WI38 (cell line): ENCODE measurements at regions not wholly inside any gene's neighbourhood (a gene's known extent, or its start where the extent isn't known, plus 50 kb on each side); places are given as distances from the start of the nearest gene placed in this dataset.
"Not testable (repeated sequence)": the region's sequence is repeated elsewhere in the genome, so short reads cannot be mapped to it uniquely, and the experiment has no call there.

Experiments used
- H3K4me3 ChIP-seq: 2 replicates; pipeline ENCODE4 v1.5.1; 2011; ENCODE audit warnings: low read depth, mild to moderate bottlenecking, control low read depth, low read length
- TF ChIP-seq, protein P1 (sequence below): IDR thresholded peaks from 2 replicates; pipeline ENCODE4 v1.5.1; 2012; ENCODE audit warnings: low read depth, mild to moderate bottlenecking, control low read depth, low read length

- no peak overlapping the region for H3K4me3 ChIP-seq
- TF ChIP-seq, protein P1, sequence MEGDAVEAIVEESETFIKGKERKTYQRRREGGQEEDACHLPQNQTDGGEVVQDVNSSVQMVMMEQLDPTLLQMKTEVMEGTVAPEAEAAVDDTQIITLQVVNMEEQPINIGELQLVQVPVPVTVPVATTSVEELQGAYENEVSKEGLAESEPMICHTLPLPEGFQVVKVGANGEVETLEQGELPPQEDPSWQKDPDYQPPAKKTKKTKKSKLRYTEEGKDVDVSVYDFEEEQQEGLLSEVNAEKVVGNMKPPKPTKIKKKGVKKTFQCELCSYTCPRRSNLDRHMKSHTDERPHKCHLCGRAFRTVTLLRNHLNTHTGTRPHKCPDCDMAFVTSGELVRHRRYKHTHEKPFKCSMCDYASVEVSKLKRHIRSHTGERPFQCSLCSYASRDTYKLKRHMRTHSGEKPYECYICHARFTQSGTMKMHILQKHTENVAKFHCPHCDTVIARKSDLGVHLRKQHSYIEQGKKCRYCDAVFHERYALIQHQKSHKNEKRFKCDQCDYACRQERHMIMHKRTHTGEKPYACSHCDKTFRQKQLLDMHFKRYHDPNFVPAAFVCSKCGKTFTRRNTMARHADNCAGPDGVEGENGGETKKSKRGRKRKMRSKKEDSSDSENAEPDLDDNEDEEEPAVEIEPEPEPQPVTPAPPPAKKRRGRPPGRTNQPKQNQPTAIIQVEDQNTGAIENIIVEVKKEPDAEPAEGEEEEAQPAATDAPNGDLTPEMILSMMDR = no peak
Measured at GRCh38 chr14:71556730-71557129, 375.5 kb upstream of the RGS6 start.

GRCh38 chr14:71557351-71557750 is 374.9 kb upstream of the RGS6 start:
- TF ChIP-seq, protein P1 = no peak
- H3K4me3 ChIP-seq = no peak overlapping the region

GRCh38 chr14:71558943-71559342 is 373.3 kb upstream of the RGS6 start:
- H3K4me3 ChIP-seq = not testable (repeated sequence)

- H3K4me3 ChIP-seq = no peak overlapping the region
- TF ChIP-seq, protein P1 = no peak
Measured at GRCh38 chr14:71560751-71561150, 371.5 kb upstream of the RGS6 start.

DNA sequence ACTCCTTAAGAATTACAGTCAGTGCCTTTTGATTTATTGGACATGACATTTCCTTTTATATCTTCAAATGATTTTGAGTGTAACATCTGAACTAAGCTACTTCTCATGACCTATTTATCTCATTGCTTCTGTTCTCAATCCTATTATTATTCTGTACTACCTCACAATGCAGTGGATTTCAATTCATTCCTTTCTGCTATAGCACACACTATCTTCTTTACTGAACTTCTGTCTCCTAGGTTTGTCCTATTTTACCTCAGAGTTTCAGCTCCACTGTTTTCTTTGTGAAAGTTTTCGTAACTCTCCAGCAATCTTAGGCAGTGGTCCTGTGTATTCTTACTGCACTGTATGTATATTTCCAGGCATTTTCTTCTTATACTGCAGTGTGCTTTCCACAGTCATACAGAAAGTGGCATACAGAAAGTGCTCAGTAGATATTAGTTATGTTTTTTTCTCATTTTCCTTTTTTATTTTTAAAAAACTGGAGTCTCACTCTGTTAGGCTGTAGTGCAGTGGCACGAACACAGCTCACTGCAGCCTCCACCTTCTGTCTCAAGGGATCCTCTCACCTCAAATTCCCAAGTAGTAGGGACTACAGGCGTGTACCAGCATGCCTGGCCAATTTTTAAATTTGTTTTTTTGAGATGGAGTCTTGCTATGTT is 368.6 kb upstream of the RGS6 start:
- no peak overlapping the region for H3K4me3 ChIP-seq
- TF ChIP-seq, protein P1 = no peak

DNA sequence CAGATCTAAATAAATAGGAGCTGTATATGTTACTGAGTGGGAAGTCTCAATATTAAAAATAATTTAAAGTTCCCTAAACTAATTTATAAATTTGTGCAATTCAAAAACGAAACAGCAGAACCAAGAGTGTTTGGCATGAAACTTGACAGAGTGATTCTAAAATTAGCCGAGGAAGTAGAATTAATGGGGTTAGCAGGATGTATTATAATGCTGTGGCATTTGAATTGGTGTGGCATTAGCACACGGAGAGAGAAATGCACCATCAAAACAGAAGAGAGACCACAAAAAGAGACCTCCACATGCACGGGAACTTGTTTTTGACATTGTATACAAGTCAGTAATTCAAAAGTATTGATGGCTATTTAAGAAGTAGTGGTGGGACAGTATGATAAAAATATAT is 366.0 kb upstream of the RGS6 start:
- TF ChIP-seq, protein P1 = no peak
- no peak overlapping the region for H3K4me3 ChIP-seq

GRCh38 chr14:71567499-71568133 is 364.6 kb upstream of the RGS6 start:
- H3K4me3 ChIP-seq = not testable (repeated sequence)

DNA sequence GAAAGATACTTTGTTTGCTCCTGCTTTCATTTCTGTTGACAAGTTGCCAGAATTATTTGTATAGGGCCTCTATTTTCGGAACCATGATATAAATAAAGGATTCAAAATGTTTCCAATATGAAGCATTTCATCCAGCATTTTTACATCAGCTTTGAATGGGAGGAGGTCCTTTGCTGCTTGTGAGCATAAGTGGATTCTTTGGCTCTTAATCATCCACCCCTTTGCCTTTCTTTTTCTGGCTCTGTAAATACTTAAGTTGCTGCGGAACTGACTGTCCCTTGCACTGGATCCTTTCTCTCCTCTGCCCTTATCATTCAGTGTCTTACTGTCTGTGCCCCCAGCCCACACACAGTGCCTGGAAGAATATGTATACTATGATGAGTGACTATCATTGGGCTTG is 357.3 kb upstream of the RGS6 start:
- TF ChIP-seq, protein P1 = no peak

More for the DNA sequence above, 357.3 kb upstream of the RGS6 start:
- no peak overlapping the region for H3K4me3 ChIP-seq
